Lung (tissue), 11 donors: ENCODE measurements at regions not wholly inside any gene's neighbourhood (a gene's known extent, or its start where the extent isn't known, plus 50 kb on each side); places are given as distances from the start of the nearest gene placed in this dataset.

ENCODE experiments used
- ATAC-seq: fragments of 200-7000 bp; cut with Tn5 transposase; one replicate; pipeline ENCODE4 v1.9.1; 2020; ENCODE audit warnings: moderate number of reproducible peaks; ENCODE audit not compliant: insufficient read depth, low FRiP score
- DNase-seq, 3 donors: peaks; one replicate each; pipeline ENCODE4 v3.0.0-alpha.2; 2013 to 2017
- H3K27ac ChIP-seq, 2 donors: one replicate each; pipeline ENCODE4 v1.5.1; 2013; ENCODE audit warnings: mild to moderate bottlenecking in 2 of 2, moderate library complexity in 2 of 2, control low read depth in 1 of 2, inconsistent platforms in 1 of 2, low read depth in 1 of 2, low read length in 1 of 2
- H3K27me3 ChIP-seq, 3 donors: one replicate each; pipeline ENCODE4 v1.5.1; 2013; ENCODE audit warnings: low read length in 2 of 3; ENCODE audit not compliant: control insufficient read depth in 3 of 3, insufficient read depth in 3 of 3
- H3K36me3 ChIP-seq, 4 donors: one replicate each; pipeline ENCODE4 v1.5.1; 2013; ENCODE audit warnings: low read length in 4 of 4, mild to moderate bottlenecking in 1 of 4, moderate library complexity in 1 of 4; ENCODE audit not compliant: control insufficient read depth in 4 of 4, insufficient read depth in 4 of 4
- H3K4me1 ChIP-seq, 5 donors: one replicate each; pipeline ENCODE4 v1.5.1; 2013; ENCODE audit warnings: low read length in 5 of 5, mild to moderate bottlenecking in 2 of 5, moderate library complexity in 1 of 5; ENCODE audit not compliant: control insufficient read depth in 5 of 5, insufficient read depth in 5 of 5
- H3K4me3 ChIP-seq: one replicate; pipeline ENCODE4 v1.5.1; 2013; ENCODE audit warnings: mild to moderate bottlenecking, control low read depth, moderate library complexity
- H3K9ac ChIP-seq, 2 donors: one replicate each; pipeline ENCODE4 v1.5.1; 2013; ENCODE audit warnings: low read length in 2 of 2, control low read depth in 1 of 2; ENCODE audit not compliant: insufficient read depth in 1 of 2
- H3K9me3 ChIP-seq, 4 donors: one replicate each; pipeline ENCODE4 v1.5.1; 2013; ENCODE audit warnings: low read length in 3 of 4, mild to moderate bottlenecking in 1 of 4, moderate library complexity in 1 of 4; ENCODE audit not compliant: control insufficient read depth in 4 of 4, insufficient read depth in 3 of 4
- WGBS, 2 donors: extraction: QIAGEN DNeasy Blood & Tissue Kit; methylation state at CpG; one replicate each; pipeline ENCODE4 v1.1.7; 2013; 5-methylcytosine and 5-hydroxymethylcytosine counted together
- TF ChIP-seq, protein P1 (sequence below): IDR thresholded peaks from 2 replicates; pipeline ENCODE4 v1.5.1; 2012; ENCODE audit warnings: mild to moderate bottlenecking; ENCODE audit errors: control extremely low read depth, extremely low read depth
- donor health status: control.
- donor health status: control.
- donor health status: Bipolar disorder and iron deficiency.
- donor health status: healthy.
- donor health status: DM: yes; HTN: yes; CAD: no.

DNA sequence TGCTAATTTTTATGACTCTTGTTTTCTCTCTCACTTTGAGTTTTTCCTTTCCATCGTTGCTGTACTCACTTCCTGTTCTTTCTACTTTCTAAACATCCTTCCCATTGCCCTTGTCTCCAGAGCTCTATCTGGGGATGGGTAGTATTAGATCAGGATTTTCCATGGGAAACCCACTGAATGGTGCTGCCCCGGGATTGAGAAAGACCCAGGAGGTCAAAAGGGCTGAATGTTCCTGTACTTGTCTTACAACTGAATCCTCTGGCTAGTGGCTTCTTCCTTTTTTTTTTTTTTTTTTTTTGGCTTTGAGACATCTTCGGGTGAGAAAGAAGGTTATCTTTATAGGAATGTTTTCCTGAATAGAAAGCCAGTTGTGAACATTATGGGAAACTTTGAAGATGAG lies 364.8 kb upstream of the SLC14A2 start:
- Histone ChIP-seq H3K27me3 (no peaks in the 10 kb centered on the region), H3K36me3 (no peaks in the 10 kb centered on the region), H3K4me3 (no peak overlapping the region), H3K27ac (no peak overlapping the region), H3K9me3 (no peaks in the 10 kb centered on the region), H3K9ac (no peak overlapping the region), H3K4me1 (peaks cover 9 to 33% (median 13%) of the 10 kb centered on the region in 5 donors)
- no peak for ATAC-seq
- no peak for DNase-seq
- TF ChIP-seq, protein P1, sequence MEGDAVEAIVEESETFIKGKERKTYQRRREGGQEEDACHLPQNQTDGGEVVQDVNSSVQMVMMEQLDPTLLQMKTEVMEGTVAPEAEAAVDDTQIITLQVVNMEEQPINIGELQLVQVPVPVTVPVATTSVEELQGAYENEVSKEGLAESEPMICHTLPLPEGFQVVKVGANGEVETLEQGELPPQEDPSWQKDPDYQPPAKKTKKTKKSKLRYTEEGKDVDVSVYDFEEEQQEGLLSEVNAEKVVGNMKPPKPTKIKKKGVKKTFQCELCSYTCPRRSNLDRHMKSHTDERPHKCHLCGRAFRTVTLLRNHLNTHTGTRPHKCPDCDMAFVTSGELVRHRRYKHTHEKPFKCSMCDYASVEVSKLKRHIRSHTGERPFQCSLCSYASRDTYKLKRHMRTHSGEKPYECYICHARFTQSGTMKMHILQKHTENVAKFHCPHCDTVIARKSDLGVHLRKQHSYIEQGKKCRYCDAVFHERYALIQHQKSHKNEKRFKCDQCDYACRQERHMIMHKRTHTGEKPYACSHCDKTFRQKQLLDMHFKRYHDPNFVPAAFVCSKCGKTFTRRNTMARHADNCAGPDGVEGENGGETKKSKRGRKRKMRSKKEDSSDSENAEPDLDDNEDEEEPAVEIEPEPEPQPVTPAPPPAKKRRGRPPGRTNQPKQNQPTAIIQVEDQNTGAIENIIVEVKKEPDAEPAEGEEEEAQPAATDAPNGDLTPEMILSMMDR, result no peak
- 31 to 36% methylated on average over 3 of the region's 3 CpGs for WGBS, 2 donors

DNA sequence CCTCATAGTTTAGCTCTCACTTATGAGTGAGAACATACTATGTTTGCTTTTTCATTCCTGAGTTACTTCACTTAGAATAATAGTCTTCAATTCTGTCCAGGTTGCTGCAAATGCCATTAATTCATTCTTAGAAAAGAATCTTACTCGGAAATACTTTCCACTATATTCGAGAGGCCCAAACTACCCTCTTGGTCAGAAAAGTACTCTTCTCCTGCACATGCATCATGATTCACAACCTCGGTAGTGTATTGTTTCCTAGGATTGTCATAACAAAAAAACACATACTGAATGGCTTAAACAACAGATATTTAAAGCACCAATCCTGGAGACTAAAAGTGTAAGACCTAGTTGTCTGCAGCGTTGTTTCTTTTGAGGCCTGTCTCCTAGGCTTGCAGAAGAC lies 364.0 kb upstream of the SLC14A2 start:
- ATAC-seq, result no peak
- H3K36me3 ChIP-seq, result no peaks in the 10 kb centered on the region
- no peak overlapping the region for H3K27ac ChIP-seq
- no peak overlapping the region for H3K9ac ChIP-seq
- WGBS, 2 donors, result 80 to 86% methylated on average over 4 of the region's 4 CpGs
- TF ChIP-seq, protein P1, result no peak
- H3K27me3 ChIP-seq, result no peaks in the 10 kb centered on the region
- DNase-seq, result no peak
- no peaks in the 10 kb centered on the region for H3K9me3 ChIP-seq
- H3K4me3 ChIP-seq, result no peak overlapping the region
- H3K4me1 ChIP-seq, result peaks cover 9 to 34% (median 13%) of the 10 kb centered on the region in 5 donors

- ATAC-seq (no peak), DNase-seq (no peak)
- 80 to 94% methylated on average over 2 of the region's 2 CpGs for WGBS, 2 donors
- Histone ChIP-seq H3K36me3 (no peaks in the 10 kb centered on the region), H3K27me3 (no peaks in the 10 kb centered on the region), H3K27ac (no peak overlapping the region), H3K4me1 (peaks cover 9 to 34% (median 13%) of the 10 kb centered on the region in 5 donors), H3K4me3 (no peak overlapping the region), H3K9ac (no peak overlapping the region), H3K9me3 (no peaks in the 10 kb centered on the region)
- TF ChIP-seq, protein P1, result no peak
Observed at GRCh38 chr18:45252474-45252873, 362.8 kb upstream of the SLC14A2 start.

- Histone ChIP-seq H3K9me3 (no peaks in the 10 kb centered on the region), H3K27ac (no peak overlapping the region), H3K4me3 (no peak overlapping the region), H3K9ac (no peak overlapping the region), H3K4me1 (peaks cover 9 to 28% (median 12%) of the 10 kb centered on the region in 5 donors), H3K27me3 (no peaks in the 10 kb centered on the region), H3K36me3 (no peaks in the 10 kb centered on the region)
- ATAC-seq (no peak), DNase-seq (no peak)
- TF ChIP-seq, protein P1, result no peak
- WGBS, 2 donors, result 88 to 91% methylated on average over 6 of the region's 6 CpGs
Observed at GRCh38 chr18:45253056-45253565, 362.2 kb upstream of the SLC14A2 start.
